HG02870 (cell line): ENCODE measurements at regions not wholly inside any gene's neighbourhood (a gene's known extent, or its start where the extent isn't known, plus 50 kb on each side); places are given as distances from the start of the nearest gene placed in this dataset.

ENCODE experiments used
- ATAC-seq: cut with Tn5 transposase; IDR thresholded peaks from one replicate; pipeline ENCODE4 v1.9.1; 2021; ENCODE audit warnings: mild to moderate bottlenecking, moderate library complexity; ENCODE audit not compliant: unreplicated experiment

DNA sequence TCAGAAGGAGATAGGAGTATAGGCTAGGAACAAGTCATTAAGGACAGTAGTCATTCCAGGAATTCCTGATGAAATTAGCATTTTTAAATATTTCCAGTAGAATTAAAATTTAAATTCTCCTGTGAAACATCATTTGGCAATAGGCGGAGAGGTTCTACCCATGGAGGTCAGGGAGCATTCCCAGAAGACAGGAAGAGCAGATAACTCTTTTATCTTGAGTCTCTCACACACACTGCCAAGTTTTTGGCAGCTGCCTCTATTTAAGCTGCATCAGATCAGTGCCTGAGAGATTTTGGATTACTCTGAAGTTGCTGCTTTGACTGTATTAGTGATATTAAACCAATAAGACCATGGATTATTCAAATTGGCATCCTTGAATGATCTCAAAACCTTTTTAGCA is 714.7 kb downstream of the EPHA4 start:
- no peak for ATAC-seq

DNA sequence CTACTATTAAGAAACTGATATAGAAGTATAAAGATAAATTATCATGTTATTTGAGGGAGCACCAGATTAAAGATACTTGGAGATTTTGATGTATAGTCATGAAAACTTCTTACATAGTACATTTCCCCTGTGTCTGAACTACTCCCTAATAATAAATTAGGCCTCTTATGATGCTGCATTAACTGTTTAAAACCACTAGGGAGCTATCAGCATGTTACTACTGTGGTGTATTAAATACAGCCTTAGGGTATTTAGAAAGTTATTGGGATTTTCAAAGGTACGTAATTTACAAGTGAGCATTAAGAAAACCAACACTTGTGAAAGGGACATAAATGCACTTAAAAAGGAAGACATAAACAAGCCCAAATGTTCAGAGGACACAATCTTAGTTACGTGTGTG is 714.0 kb downstream of the EPHA4 start:
- ATAC-seq, result no peak

DNA sequence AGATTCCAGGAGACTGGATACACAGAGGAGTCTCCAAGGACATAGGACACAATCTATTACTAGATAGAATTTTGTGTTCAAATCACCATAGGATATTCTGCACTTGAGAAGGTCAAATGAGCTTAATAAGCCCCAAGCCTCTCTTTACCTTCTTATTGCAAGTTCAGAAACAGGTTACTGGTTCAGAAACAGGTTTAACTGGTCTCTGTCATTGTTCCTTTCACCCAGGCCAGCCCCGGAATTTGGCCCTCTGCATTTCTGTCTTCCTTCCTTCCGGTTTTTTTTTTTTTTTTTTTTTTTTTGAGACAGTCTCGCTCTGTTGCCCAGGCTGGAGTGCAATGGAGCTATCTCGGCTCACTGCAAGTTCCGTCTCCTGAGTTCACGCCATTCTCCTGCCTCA is 700.2 kb downstream of the EPHA4 start:
- no peak for ATAC-seq

- no peak for ATAC-seq
Observed at GRCh38 chr2:220876080-220876824, 695.9 kb downstream of the EPHA4 start.

GRCh38 chr2:220877491-220877890 is 694.6 kb downstream of the EPHA4 start:
- ATAC-seq, result no peak

DNA sequence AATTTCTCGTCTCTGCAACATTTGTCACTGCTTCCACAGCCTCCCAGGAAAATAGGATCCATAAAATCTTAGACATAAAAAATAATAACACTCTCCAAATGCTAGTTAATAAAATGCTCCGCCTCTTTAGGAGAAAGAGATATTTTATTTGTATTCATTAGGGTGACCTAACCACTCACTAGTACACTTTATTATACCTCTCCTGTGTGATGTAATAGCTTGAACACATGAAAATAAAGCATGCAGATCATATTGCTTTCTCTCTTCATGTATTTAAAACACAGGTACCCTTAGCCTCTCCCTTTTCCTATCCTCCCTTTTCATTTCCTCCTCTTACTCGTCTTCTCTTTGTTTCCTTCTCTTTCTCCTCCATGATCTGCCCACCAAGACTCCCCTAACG is 694.2 kb downstream of the EPHA4 start:
- no peak for ATAC-seq

GRCh38 chr2:220880623-220881596 is 691.2 kb downstream of the EPHA4 start:
- ATAC-seq, result no peak

DNA sequence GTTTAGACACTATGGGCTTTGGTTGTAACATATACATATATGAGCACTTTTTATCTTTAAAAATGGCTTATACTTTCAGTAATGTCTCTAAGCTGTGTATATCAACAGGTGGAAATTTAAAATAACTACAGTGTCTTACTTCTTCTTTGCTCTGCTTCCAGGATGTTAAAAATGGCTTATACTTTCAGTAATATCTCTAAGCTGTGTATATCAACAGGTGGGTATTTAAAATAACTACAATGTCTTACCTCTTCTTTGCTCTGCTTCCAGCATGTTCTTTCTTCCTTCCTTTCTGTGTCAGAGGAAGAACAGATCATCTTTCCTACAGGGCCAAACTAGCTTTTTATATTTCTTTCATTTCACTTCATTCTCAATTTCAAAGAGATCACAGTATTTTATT is 689.6 kb downstream of the EPHA4 start:
- ATAC-seq, result no peak

- ATAC-seq, result no peak
Observed at GRCh38 chr2:220885593-220885992, 686.5 kb downstream of the EPHA4 start.

DNA sequence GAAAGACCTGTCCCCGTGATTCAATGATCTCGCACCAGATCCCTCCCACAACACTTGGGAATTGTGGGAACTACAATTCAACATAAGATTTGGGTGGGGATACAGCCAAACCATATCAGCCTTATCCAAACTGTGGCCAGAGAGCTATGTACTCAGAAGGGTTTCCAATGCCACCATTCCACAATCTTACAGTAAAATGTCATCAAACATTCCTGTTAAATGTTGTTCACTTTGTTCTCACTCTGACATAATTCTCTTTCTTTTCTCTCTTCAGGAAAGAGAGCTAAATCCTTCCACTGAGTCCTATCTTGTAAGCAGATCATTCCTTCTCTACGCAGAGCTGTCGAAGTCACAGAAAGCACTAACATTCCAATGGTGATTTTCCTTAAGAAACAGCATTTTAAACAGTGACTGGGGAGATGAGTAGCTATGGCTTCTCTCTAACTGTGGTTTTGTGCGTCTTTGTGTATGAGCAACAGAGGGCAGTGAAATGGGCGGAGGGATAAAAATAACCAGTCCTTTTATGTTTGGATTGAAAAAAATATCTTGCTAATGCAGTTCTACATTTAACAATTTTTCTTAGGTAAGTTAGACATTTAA is 684.7 kb downstream of the EPHA4 start:
- ATAC-seq, result no peak

DNA sequence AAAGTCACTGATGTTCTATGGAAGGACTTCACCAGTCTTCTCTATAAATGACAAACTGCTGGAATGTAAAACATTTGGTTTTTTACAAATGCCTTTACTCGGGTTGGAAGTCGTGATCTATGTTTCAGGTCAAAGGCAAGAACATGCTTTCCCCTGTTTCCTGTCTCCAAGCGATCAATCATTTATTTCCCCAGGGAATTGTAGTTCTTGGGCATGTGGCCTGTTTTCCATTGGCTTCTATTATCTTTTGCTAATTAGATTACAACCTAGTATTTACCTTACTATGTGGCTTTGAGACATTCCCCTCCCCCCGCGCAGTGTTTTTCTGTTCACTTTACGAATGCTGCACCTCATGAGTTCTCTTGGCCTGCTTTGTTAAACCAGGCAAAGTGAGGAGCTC is 684.2 kb downstream of the EPHA4 start:
- no peak for ATAC-seq

GRCh38 chr2:220890931-220891330 is 681.2 kb downstream of the EPHA4 start:
- no peak for ATAC-seq

DNA sequence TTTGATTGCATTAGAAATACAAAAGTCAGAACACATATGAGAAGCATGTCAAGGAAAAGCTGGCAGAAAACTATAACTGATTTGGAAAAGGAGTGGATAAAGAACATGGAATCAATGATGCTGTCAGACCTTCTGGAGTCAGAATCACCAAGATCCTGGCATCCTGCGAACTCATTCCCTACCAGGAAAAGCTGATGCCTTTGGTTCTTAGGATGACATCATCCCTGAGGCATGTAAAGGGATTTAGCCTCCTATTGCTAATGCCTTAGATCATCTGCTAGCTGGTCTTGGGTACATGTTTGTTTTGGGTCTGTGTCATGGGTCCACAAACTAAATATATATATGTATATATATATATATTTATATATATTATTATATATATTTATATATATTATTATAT is 680.7 kb downstream of the EPHA4 start:
- no peak for ATAC-seq

DNA sequence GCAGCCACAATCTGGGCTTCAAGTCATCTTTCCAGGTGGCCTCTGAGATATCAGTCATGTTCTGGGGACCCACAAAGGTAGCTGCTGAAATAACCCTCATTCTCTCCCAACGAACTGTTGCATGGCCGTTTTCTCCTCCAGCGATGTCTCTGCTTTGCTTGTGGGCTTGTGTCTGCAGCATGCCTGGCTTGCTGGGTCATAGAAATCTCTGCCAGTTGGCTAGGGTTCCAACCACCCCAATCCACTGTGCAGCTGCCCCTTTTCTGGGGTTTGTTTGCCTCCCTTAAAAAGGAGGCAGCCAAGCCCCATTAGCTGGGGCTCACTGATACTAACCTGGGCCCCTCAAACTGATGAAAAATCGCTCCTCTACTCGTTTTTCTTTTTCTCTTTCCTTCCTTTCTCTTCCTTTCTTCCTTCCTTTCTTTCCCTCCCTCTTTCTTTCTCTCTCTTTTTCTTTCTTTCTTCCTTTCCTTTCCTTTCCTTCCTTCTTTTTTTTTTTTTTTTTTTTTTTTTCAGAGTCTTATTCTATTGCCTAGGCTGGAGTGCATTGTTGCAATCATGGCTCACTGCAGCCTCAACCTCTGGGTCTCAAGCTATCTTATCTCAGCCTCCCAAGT is 680.0 kb downstream of the EPHA4 start:
- ATAC-seq, result no peak

DNA sequence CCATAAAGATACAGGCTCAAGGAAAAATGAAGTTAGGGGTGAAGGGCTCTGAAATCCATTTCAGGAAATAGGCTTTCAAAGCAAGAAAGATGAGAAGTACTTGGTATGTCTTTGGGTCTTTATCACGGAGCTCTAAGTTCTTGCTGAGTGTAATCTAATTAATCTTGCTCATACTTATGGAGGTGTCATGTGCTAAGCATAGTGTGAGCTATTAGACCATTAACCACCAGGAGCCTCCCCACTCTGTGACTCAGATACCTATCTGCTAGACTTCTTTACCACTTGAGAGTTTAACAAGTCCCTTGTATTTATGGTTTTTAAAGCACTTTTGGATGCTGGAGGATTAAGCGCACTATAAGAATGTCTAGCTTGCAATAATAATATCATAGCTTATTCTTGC is 678.7 kb downstream of the EPHA4 start:
- ATAC-seq, result no peak

DNA sequence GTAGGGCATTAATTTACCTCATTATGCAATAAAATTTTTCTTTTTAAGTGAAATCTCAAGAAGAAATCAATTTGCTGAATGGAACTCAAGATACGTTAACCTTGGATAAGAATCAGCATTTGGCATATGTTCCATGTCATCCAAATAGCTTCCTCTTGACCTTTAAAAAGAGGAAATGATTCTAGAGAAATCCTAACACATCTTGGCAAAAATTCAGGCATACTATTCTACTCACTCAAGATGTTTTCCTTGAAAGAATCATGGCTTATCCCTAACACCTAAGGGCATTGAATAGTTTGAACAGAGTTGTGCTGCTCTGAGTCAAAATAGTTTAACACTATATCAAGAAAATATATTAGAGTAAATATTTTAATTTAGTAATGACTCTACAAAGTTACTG is 678.0 kb downstream of the EPHA4 start:
- ATAC-seq, result no peak

- ATAC-seq, result no peak
Observed at GRCh38 chr2:220899492-220899891, 672.6 kb downstream of the EPHA4 start.

GRCh38 chr2:220904015-220904414 is 668.1 kb downstream of the EPHA4 start:
- no peak for ATAC-seq

DNA sequence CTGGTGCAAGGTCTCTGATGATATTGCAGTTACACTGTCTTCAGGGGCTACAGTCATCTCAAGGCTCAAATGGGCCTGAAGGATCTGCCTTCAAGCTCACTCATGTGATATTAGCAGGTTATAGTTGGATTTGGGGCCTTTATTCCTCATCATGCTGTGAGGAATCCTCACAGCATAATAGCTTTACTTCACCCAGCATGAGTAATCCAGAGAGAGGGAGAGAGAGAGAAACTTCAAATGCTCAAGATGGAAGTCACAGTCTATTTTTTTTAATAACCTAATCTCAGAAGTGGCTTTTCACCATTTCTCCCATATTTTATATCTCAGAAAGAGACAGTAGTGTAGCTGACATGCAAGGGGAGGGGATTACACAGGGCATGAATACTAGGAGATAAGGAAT is 658.7 kb downstream of the EPHA4 start:
- no peak for ATAC-seq

GRCh38 chr2:220915092-220915623 is 656.9 kb downstream of the EPHA4 start:
- no peak for ATAC-seq

DNA sequence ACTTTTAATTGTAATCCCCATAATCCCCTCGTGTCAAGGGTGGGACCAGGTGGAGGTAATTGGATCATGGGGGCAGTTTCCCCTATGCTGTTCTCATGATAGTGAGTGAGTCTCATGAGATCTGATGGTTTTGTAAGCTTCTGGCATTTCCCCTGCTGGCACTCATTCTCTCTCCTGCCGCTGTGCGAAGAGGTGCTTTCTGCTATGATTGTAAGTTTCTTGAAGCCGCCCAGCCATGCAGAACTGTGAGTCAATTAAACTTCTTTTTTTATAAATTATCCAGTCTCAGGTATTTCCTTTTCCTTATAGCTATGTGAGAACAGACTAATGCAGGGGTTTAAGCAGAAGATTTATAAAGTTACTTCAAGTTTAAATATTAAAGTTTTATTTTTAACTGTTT is 655.2 kb downstream of the EPHA4 start:
- no peak for ATAC-seq
